ENCODE measurements at regions not wholly inside any gene's neighbourhood (a gene's known extent, or its start where the extent isn't known, plus 50 kb on each side); places are given as distances from the start of the nearest gene placed in this dataset.

- WGBS (ENCODE audit: low lambda C conversion rate) = 6% methylated on average over 2 of the region's 2 CpGs
- in situ Hi-C loops (cut with HindIII; ENCODE audit: extremely low pct_ligation_motif_present, low pct_unique_long_range_greater_than_20kb) = no loop called here
Observed at GRCh38 chrX:113770806-113771205, 813.1 kb upstream of the HTR2C start.

More at GRCh38 chrX:113770806-113771205, 813.1 kb upstream of the HTR2C start:
- ChIA-PET POLR2A (no interaction called here), CTCF (ENCODE audit: low intra/inter-chr PET ratio, low total read pairs) (no interaction called here)
- FAIRE-seq (no peak), DNase-seq (ENCODE audit: low spot score) (no peak), ATAC-seq (no peak)
- BruUV-seq (replicated peaks) = no TSS peak
- no peaks in the 10 kb centered on the region for H4K20me1 ChIP-seq (ENCODE audit: insufficient read depth, low read length)
- no peaks in the 10 kb centered on the region for H3K27me3 ChIP-seq (ENCODE audit: control insufficient read depth in 1 of 2, insufficient read depth in 2 of 2, low read length in 2 of 2)
- TF ChIP-seq ZNF484 (CRISPR knock-in tag; IDR thresholded peaks at IDR 0.05; ENCODE audit: borderline replicate concordance, low read depth) (no peak), GABPA (IDR thresholded peaks at IDR 0.05; ENCODE audit: low read depth, low read length) (no peak), GABPA (CRISPR knock-in tag; IDR thresholded peaks at IDR 0.05; ENCODE audit: low read depth) (no peak), TBL1XR1 (IDR thresholded peaks at IDR 0.05; ENCODE audit: borderline replicate concordance, low read length, partially characterized antibody) (no peak), MIER2 (CRISPR knock-in tag; IDR thresholded peaks at IDR 0.05) (no peak), ZFP62 (CRISPR knock-in tag; IDR thresholded peaks at IDR 0.05) (no peak), ZNF431 (CRISPR knock-in tag; IDR thresholded peaks at IDR 0.05; ENCODE audit: borderline replicate concordance, low read depth) (no peak), ZNF788 (CRISPR knock-in tag; IDR thresholded peaks at IDR 0.05; ENCODE audit: borderline replicate concordance) (no peak), ZNF512 (CRISPR knock-in tag; IDR thresholded peaks at IDR 0.05) (no peak), KMT2A (CRISPR knock-in tag; IDR thresholded peaks at IDR 0.05) (no peak), ZSCAN12 (CRISPR knock-in tag; IDR thresholded peaks at IDR 0.05) (no peak), ZNF275 (CRISPR knock-in tag; IDR thresholded peaks at IDR 0.05; ENCODE audit: borderline replicate concordance) (no peak), DDIT3 (CRISPR knock-in tag; IDR thresholded peaks at IDR 0.05) (no peak)
- H3K36me3 ChIP-seq (replicated peaks in 1 of 2; ENCODE audit: control insufficient read depth in 1 of 2, insufficient read depth in 2 of 2, low read length in 2 of 2) = no peaks in the 10 kb centered on the region
- H3K9me3 ChIP-seq (ENCODE audit: low read length) = no peaks in the 10 kb centered on the region
- H3K4me3 ChIP-seq (replicated peaks in 1 of 3; ENCODE audit: insufficient read depth in 1 of 3, low read depth in 2 of 3, low read length in 3 of 3) = no peak overlapping the region
- intact Hi-C loops (cut with micrococcal nuclease; ENCODE audit: unreplicated experiment) = no loop called here
- no peak overlapping the region for H3K9ac ChIP-seq (ENCODE audit: insufficient read depth, low read depth, low read length)
- no peak overlapping the region for H3K27ac ChIP-seq (ENCODE audit: extremely low read length, insufficient read depth, low read length)
- no peaks in the 10 kb centered on the region for H3K79me2 ChIP-seq (ENCODE audit: insufficient read depth, low read length)
- no peak overlapping the region for H3K4me2 ChIP-seq (ENCODE audit: low read depth, low read length)
- no peaks in the 10 kb centered on the region for H3K4me1 ChIP-seq (ENCODE audit: insufficient read depth, low read length)
- H2AFZ ChIP-seq (ENCODE audit: low read length) = no peak overlapping the region
